ENCODE measurements at regions not wholly inside any gene's neighbourhood (a gene's known extent, or its start where the extent isn't known, plus 50 kb on each side); places are given as distances from the start of the nearest gene placed in this dataset.
"Not testable (repeated sequence)": the region's sequence is repeated elsewhere in the genome, so short reads cannot be mapped to it uniquely, and the experiment has no call there.

GRCh38 chr2:238776003-238776760 is 71.7 kb upstream of the TWIST2 start:
- no peak for DNase-seq (ENCODE audit: low spot score)
- H3K9me3 Mint-ChIP-seq (ENCODE audit: low read depth) = peaks cover 6% of the 10 kb centered on the region
- no peak overlapping the region for H3K4me3 Mint-ChIP-seq (ENCODE audit: unreplicated experiment)
- H3K4me1 Mint-ChIP-seq (ENCODE audit: low read depth) = no peaks in the 10 kb centered on the region
- H3K27ac Mint-ChIP-seq (ENCODE audit: unreplicated experiment) = peak overlapping the region; percentile 63
- no peaks in the 10 kb centered on the region for H3K36me3 Mint-ChIP-seq (ENCODE audit: low read depth)
- TF ChIP-seq CTCF (IDR thresholded peaks at IDR 0.05) = no peak
- peaks cover 21% of the 10 kb centered on the region for H3K27me3 Mint-ChIP-seq (ENCODE audit: low read depth)

GRCh38 chr2:238776761-238777046 is 71.2 kb upstream of the TWIST2 start:
- H3K9me3 Mint-ChIP-seq (ENCODE audit: low read depth); DNase-seq (ENCODE audit: low spot score); H3K4me1 Mint-ChIP-seq (ENCODE audit: low read depth); H3K36me3 Mint-ChIP-seq (ENCODE audit: low read depth); H3K27ac Mint-ChIP-seq (ENCODE audit: unreplicated experiment); H3K4me3 Mint-ChIP-seq (ENCODE audit: unreplicated experiment): not testable (repeated sequence)
- peaks cover 16% of the 10 kb centered on the region for H3K27me3 Mint-ChIP-seq (ENCODE audit: low read depth)

GRCh38 chr2:238777369-238778067 is 70.4 kb upstream of the TWIST2 start:
- H3K27me3 Mint-ChIP-seq (ENCODE audit: low read depth) = peaks cover 11% of the 10 kb centered on the region
- no peak for DNase-seq (ENCODE audit: low spot score)
- H3K36me3 Mint-ChIP-seq (ENCODE audit: low read depth) = no peaks in the 10 kb centered on the region
- H3K9me3 Mint-ChIP-seq (ENCODE audit: low read depth) = peaks cover 9% of the 10 kb centered on the region
- no peak overlapping the region for H3K4me3 Mint-ChIP-seq (ENCODE audit: unreplicated experiment)
- no peaks in the 10 kb centered on the region for H3K4me1 Mint-ChIP-seq (ENCODE audit: low read depth)
- no peak for TF ChIP-seq CTCF (IDR thresholded peaks at IDR 0.05)
- no peak overlapping the region for H3K27ac Mint-ChIP-seq (ENCODE audit: unreplicated experiment)

- H3K4me3 Mint-ChIP-seq (ENCODE audit: unreplicated experiment) = no peak overlapping the region
- no peak overlapping the region for H3K27ac Mint-ChIP-seq (ENCODE audit: unreplicated experiment)
- H3K9me3 Mint-ChIP-seq (ENCODE audit: low read depth) = peaks cover 9% of the 10 kb centered on the region
- H3K36me3 Mint-ChIP-seq (ENCODE audit: low read depth) = no peaks in the 10 kb centered on the region
- H3K4me1 Mint-ChIP-seq (ENCODE audit: low read depth) = no peaks in the 10 kb centered on the region
- no peak for DNase-seq (ENCODE audit: low spot score)
- TF ChIP-seq CTCF (IDR thresholded peaks at IDR 0.05) = peak; percentile 98
- peaks cover 12% of the 10 kb centered on the region for H3K27me3 Mint-ChIP-seq (ENCODE audit: low read depth)
These were observed 63.0 kb upstream of the TWIST2 start for GRCh38 chr2:238784671-238785527.

GRCh38 chr2:238785528-238785860 is 62.4 kb upstream of the TWIST2 start:
- no peak overlapping the region for H3K27ac Mint-ChIP-seq (ENCODE audit: unreplicated experiment)
- DNase-seq (ENCODE audit: low spot score) = no peak
- H3K4me3 Mint-ChIP-seq (ENCODE audit: unreplicated experiment) = no peak overlapping the region
- peaks cover 15% of the 10 kb centered on the region for H3K27me3 Mint-ChIP-seq (ENCODE audit: low read depth)
- TF ChIP-seq CTCF (IDR thresholded peaks at IDR 0.05) = no peak
- H3K4me1 Mint-ChIP-seq (ENCODE audit: low read depth) = peaks cover 4% of the 10 kb centered on the region
- no peaks in the 10 kb centered on the region for H3K36me3 Mint-ChIP-seq (ENCODE audit: low read depth)
- peaks cover 9% of the 10 kb centered on the region for H3K9me3 Mint-ChIP-seq (ENCODE audit: low read depth)
